K562 (cell line): ENCODE measurements at regions not wholly inside any gene's neighbourhood (a gene's known extent, or its start where the extent isn't known, plus 50 kb on each side); places are given as distances from the start of the nearest gene placed in this dataset.
"Not testable (repeated sequence)": the region's sequence is repeated elsewhere in the genome, so short reads cannot be mapped to it uniquely, and the experiment has no call there.

Experiments used
- ATAC-seq: fragments of 200-7000 bp; cut with Tn5 transposase; 3 replicates; pipeline ENCODE4 v1.9.1; 2020; ENCODE audit warnings: moderate library complexity
- BruUV-seq: library from RNA; stranded (reverse); fragments of 400-500 nt; replicated peaks from 2 replicates; lab custom pipeline; 2021; lab: Mats Ljungman, UMichigan
- CTCF ChIA-PET: fragments of 300-600 bp; formaldehyde crosslinking; extraction: SDS; loops from one replicate; lab custom pipeline; 2021; ENCODE audit warnings: low intra/inter-chr PET ratio; lab: Yijun Ruan, JAX
- POLR2A ChIA-PET: fragments of 300-600, 350-650 bp; sonication (Branson Sonifier 250); formaldehyde crosslinking; extraction: SDS; loops from one replicate; lab custom pipeline; 2021; ENCODE audit warnings: antibody characterized with exemption, inconsistent platforms; lab: Yijun Ruan, JAX
- DNase-seq, 4 experiments: peaks; one replicate each; pipeline versions ENCODE4 v3.0.0 to v3.0.0-alpha.2; 2011 to 2018; ENCODE audit warnings: low spot score in 3 of 4, mixed read lengths in 3 of 4; ENCODE audit errors: extremely low read depth in 1 of 4
- FAIRE-seq: peaks from 2 replicates; lab custom pipeline; 2011; peaks lifted over from hg19 to GRCh38; lab: Jason Lieb, UNC
- H2AFZ ChIP-seq: 2 replicates; pipeline ENCODE4 v1.6.0; 2011; ENCODE audit warnings: low read depth, low read length, control low read depth, inconsistent platforms
- H3K27ac ChIP-seq: fragments of 200-600 bp; 3 replicates; pipeline ENCODE4 v1.8.0; 2011; ENCODE audit warnings: low read depth, mild to moderate bottlenecking, control low read depth, inconsistent platforms, low read length, moderate library complexity, mixed read lengths; ENCODE audit errors: extremely low read depth
- H3K27me3 ChIP-seq, 2 experiments: fragments of 300-600 bp in 1 of 2; 2 replicates in 1 of 2; 3 replicates in 1 of 2; pipeline versions ENCODE4 v1.6.0 to v1.8.0; 2011; ENCODE audit warnings: inconsistent platforms in 2 of 2, low read length in 2 of 2, mild to moderate bottlenecking in 1 of 2, mixed read lengths in 1 of 2, moderate library complexity in 1 of 2; ENCODE audit not compliant: control insufficient read depth in 2 of 2, insufficient read depth in 2 of 2
- H3K36me3 ChIP-seq: fragments of 300-600 bp; 3 replicates; pipeline ENCODE4 v1.8.0; 2011; ENCODE audit warnings: mild to moderate bottlenecking, low read length, inconsistent platforms; ENCODE audit not compliant: control insufficient read depth, insufficient read depth
- H3K4me1 ChIP-seq, 2 experiments: fragments of 200-600 bp in 1 of 2; replicated peaks in 1 of 2; 2 replicates in 1 of 2; 3 replicates in 1 of 2; pipeline versions ENCODE4 v1.5.1 to v1.8.0; 2011; ENCODE audit warnings: inconsistent platforms in 2 of 2, low read length in 2 of 2, mild to moderate bottlenecking in 1 of 2, mixed read lengths in 1 of 2, moderate library complexity in 1 of 2; ENCODE audit not compliant: control insufficient read depth in 2 of 2, insufficient read depth in 2 of 2
- H3K4me2 ChIP-seq: 2 replicates; pipeline ENCODE4 v1.6.1; 2011; ENCODE audit warnings: low read length, control low read depth, inconsistent platforms, mixed read lengths; ENCODE audit not compliant: insufficient read depth
- H3K4me3 ChIP-seq: fragments of 200-600 bp; sonication (generic), shearing (Covaris generic); 2 replicates; pipeline ENCODE4 v1.5.1; 2016; ENCODE audit warnings: control low read depth, inconsistent platforms
- H3K79me2 ChIP-seq: fragments of 200-600 bp; 3 replicates; pipeline ENCODE4 v1.8.0; 2011; ENCODE audit warnings: low read length, inconsistent platforms; ENCODE audit not compliant: control insufficient read depth, insufficient read depth
- H3K9ac ChIP-seq, 2 experiments: 2 replicates each; pipeline versions ENCODE4 v1.6.0 to v1.6.1; 2011; ENCODE audit warnings: low read depth in 2 of 2, low read length in 2 of 2, control low read depth in 1 of 2, inconsistent platforms in 1 of 2, mild to moderate bottlenecking in 1 of 2, mixed read lengths in 1 of 2; ENCODE audit not compliant: insufficient read depth in 1 of 2
- H3K9me1 ChIP-seq: one replicate; pipeline ENCODE4 v1.6.0; 2011; ENCODE audit warnings: inconsistent platforms, mild to moderate bottlenecking, low read length, moderate library complexity; ENCODE audit not compliant: control insufficient read depth, insufficient read depth
- H3K9me3 ChIP-seq: replicated peaks from 2 replicates; pipeline ENCODE4 v1.5.1; 2011; ENCODE audit warnings: low read depth, low read length, inconsistent platforms; ENCODE audit not compliant: control insufficient read depth, insufficient read depth
- H4K20me1 ChIP-seq: replicated peaks from 2 replicates; pipeline ENCODE4 v1.6.1; 2011; ENCODE audit warnings: low read length, inconsistent platforms, mixed read lengths; ENCODE audit not compliant: control insufficient read depth, insufficient read depth
- ARID4B ChIP-seq: sonication (generic); formaldehyde crosslinking; IDR thresholded peaks from 2 replicates; pipeline ENCODE4 v1.8.0; 2022; ENCODE audit warnings: mild to moderate bottlenecking, missing genetic modification reagents
- BRF2 ChIP-seq: IDR thresholded peaks from 3 replicates; pipeline ENCODE4 v1.6.1; 2011; ENCODE audit warnings: borderline replicate concordance, mild to moderate bottlenecking; ENCODE audit not compliant: insufficient read length, insufficient read depth
- MTF1 ChIP-seq: fragments of 250-450 bp; sonication (Bioruptor Pico); IDR thresholded peaks from 2 replicates; pipeline ENCODE4 v1.9.0; 2021; ENCODE audit warnings: moderate library complexity, mild to moderate bottlenecking, inconsistent platforms, borderline replicate concordance
- NFE2L1 ChIP-seq: fragments of 450-650 bp; IDR thresholded peaks from 2 replicates; pipeline ENCODE4 v1.6.1; 2016; ENCODE audit warnings: missing genetic modification characterization, low read depth, mild to moderate bottlenecking, missing compliant biosample characterization, moderate library complexity, borderline replicate concordance
- NFIC ChIP-seq: fragments of 450-650 bp; IDR thresholded peaks from 2 replicates; pipeline ENCODE4 v1.6.1; 2017; ENCODE audit warnings: mild to moderate bottlenecking, inconsistent platforms
- PRMT5 ChIP-seq: sonication (generic); formaldehyde crosslinking; IDR thresholded peaks from 2 replicates; pipeline ENCODE4 v1.5.0; 2020; ENCODE audit warnings: missing genetic modification reagents
- PTTG1 ChIP-seq: fragments of 450-650 bp; IDR thresholded peaks from 2 replicates; pipeline ENCODE4 v1.6.1; 2016; ENCODE audit warnings: low read depth, mild to moderate bottlenecking, missing genetic modification characterization, missing compliant biosample characterization
- SP2 ChIP-seq: IDR thresholded peaks from 2 replicates; pipeline ENCODE4 v1.6.1; 2011; ENCODE audit warnings: mild to moderate bottlenecking, low read depth, low read length, moderate library complexity; ENCODE audit not compliant: poor library complexity, severe bottlenecking; ENCODE audit errors: extremely low read depth
- STAT5A ChIP-seq: IDR thresholded peaks from 2 replicates; pipeline ENCODE4 v1.6.1; 2012; ENCODE audit warnings: low read length, inconsistent platforms, borderline replicate concordance
- ZNF75A ChIP-seq: fragments of 450-650 bp; formaldehyde crosslinking; IDR thresholded peaks from 2 replicates; pipeline ENCODE4 v1.4.0; 2020; ENCODE audit warnings: mild to moderate bottlenecking
- WGBS: fragments of 100-300 bp; shearing (Covaris generic); methylation state at CpG from one replicate; pipeline ENCODE4 v1.1.6; 2016; ENCODE audit warnings: low coverage, mixed read lengths; ENCODE audit not compliant: insufficient coverage; ENCODE audit errors: missing lambda C conversion rate; 5-methylcytosine and 5-hydroxymethylcytosine counted together
- in situ Hi-C: fragments of 300-500 bp; cut with MboI; formaldehyde crosslinking; loops from 4 replicates; pipeline ENCODE4 v1.15.0; 2018; ENCODE audit warnings: inconsistent platforms, mixed read lengths
- intact Hi-C: fragments of 100-400 bp; cut with micrococcal nuclease; formaldehyde crosslinking; loops from 2 replicates; pipeline ENCODE4 v1.14.2; 2022

- ATAC-seq, FAIRE-seq, H3K27ac ChIP-seq, H3K36me3 ChIP-seq, intact Hi-C loops, H3K9me1 ChIP-seq, in situ Hi-C loops, H3K9me3 ChIP-seq, H3K9ac ChIP-seq, H3K27me3 ChIP-seq, H3K4me2 ChIP-seq, BruUV-seq, H2AFZ ChIP-seq, H3K4me3 ChIP-seq, H3K4me1 ChIP-seq, CTCF ChIA-PET, DNase-seq, H3K79me2 ChIP-seq, POLR2A ChIA-PET, H4K20me1 ChIP-seq: not testable (repeated sequence)
- WGBS, result 0% methylated on average over 4 of the region's 5 CpGs
Observed at GRCh38 chr13:65675383-65675782, 1554.8 kb downstream of the PCDH9 start.

DNA sequence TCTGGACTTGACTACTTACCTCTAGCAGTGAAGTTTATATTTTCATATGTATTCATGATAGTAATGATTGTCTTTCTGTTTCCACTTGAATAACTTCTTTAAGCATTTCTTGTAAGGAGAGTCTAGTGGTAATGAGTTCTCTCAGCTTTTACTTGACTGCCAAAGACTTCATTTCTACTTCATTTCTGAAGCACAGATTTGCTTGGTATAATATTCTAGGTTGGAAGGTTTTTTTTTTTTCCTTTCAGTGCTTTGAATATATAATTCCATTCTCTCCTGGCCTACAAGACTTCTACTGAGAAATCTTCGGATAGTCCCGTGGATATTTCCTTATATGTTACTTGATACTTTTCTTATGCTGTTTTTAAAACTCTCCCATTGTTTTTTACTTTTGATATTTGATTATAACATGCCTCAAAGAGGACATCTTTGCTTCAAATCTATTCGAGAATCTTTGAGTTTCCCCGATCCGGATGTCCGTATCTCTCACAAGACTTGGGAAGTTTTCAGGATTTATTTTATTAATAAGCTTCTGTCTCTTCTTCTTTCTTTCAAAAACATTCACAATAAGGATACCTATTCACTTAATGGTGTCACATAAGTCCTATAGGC lies 1560.0 kb downstream of the PCDH9 start:
- Histone ChIP-seq H3K79me2 (no peaks in the 10 kb centered on the region), H3K9ac (no peak overlapping the region), H2AFZ (no peak overlapping the region), H3K27ac (no peak overlapping the region), H3K4me2 (no peak overlapping the region), H3K36me3 (no peaks in the 10 kb centered on the region), H3K27me3 (no peaks in the 10 kb centered on the region), H4K20me1 (no peaks in the 10 kb centered on the region), H3K4me1 (no peaks in the 10 kb centered on the region), H3K4me3 (no peak overlapping the region), H3K9me1 (no peaks in the 10 kb centered on the region), H3K9me3 (no peaks in the 10 kb centered on the region)
- DNase-seq, result no peak
- 0% methylated on average over 6 of the region's 6 CpGs for WGBS
- POLR2A ChIA-PET, result no interaction called here
- no peak for FAIRE-seq
- intact Hi-C loops (no loop called here), in situ Hi-C loops (no loop called here)
- no TSS peak for BruUV-seq
- no peak for ATAC-seq
- CTCF ChIA-PET, result no interaction called here
- TF ChIP-seq PRMT5 (CRISPR knock-in tag), result no peak
- no peak for TF ChIP-seq BRF2
- TF ChIP-seq SP2, result no peak
- TF ChIP-seq STAT5A, result no peak
- TF ChIP-seq PTTG1, result no peak
- TF ChIP-seq MTF1 (CRISPR knock-in tag), result no peak
- TF ChIP-seq ARID4B (CRISPR knock-in tag), result no peak
- no peak for TF ChIP-seq NFE2L1 (tag)
- no peak for TF ChIP-seq ZNF75A (CRISPR knock-in tag)
- TF ChIP-seq NFIC, result no peak
